Stomach (tissue), 4 donors: ENCODE measurements at regions not wholly inside any gene's neighbourhood (a gene's known extent, or its start where the extent isn't known, plus 50 kb on each side); places are given as distances from the start of the nearest gene placed in this dataset.
A peak's percentile ranks its signal among the peaks of the same experiment; 100 is the strongest.

Source experiments
- CTCF ChIP-seq, 7 experiments: fragments of 450-650 bp in 4 of 7; fragments of 200-600 bp in 3 of 7; sonication (generic) in 3 of 7; IDR thresholded peaks; one replicate each; pipeline ENCODE4 v1.5.1; 2016 to 2019; ENCODE audit warnings: antibody characterized with exemption in 7 of 7, control low read depth in 2 of 7, mild to moderate bottlenecking in 1 of 7
- POLR2AphosphoS5 ChIP-seq, 3 donors: sonication (generic); formaldehyde crosslinking; IDR thresholded peaks; one replicate each; pipeline ENCODE4 v1.6.1; 2016; ENCODE audit warnings: antibody characterized with exemption in 3 of 3

GRCh38 chr2:128415779-128416061, 97.1 kb upstream of the HS6ST1 start:
- no peak for TF ChIP-seq CTCF (IDR thresholded peaks at IDR 0.05)
- peak in 1 of 3 donors; percentile 12 for TF ChIP-seq POLR2AphosphoS5 (IDR thresholded peaks at IDR 0.05)
